Loucy (cell line): ENCODE measurements at regions not wholly inside any gene's neighbourhood (a gene's known extent, or its start where the extent isn't known, plus 50 kb on each side); places are given as distances from the start of the nearest gene placed in this dataset.

Source experiments
- H2AFZ ChIP-seq: fragments of 200-600 bp; sonication (generic); 2 replicates; pipeline ENCODE4 v1.6.0; 2016; ENCODE audit warnings: antibody characterized with exemption, mild to moderate bottlenecking, low read length, moderate library complexity
- H3F3A ChIP-seq: fragments of 200-600 bp; 2 replicates; pipeline ENCODE4 v1.6.0; 2016; ENCODE audit warnings: antibody characterized with exemption, low read depth, mild to moderate bottlenecking
- H3K27me3 ChIP-seq: fragments of 200-600 bp; sonication (generic); 2 replicates; pipeline ENCODE4 v1.6.1; 2014; ENCODE audit warnings: low read length, mild to moderate bottlenecking; ENCODE audit not compliant: insufficient read depth, poor library complexity, severe bottlenecking
- H3K36me3 ChIP-seq: fragments of 200-600 bp; sonication (generic); 2 replicates; pipeline ENCODE4 v1.6.1; 2016; ENCODE audit warnings: low read length; ENCODE audit not compliant: insufficient read depth
- H3K4me1 ChIP-seq: fragments of 200-600 bp; sonication (generic); 2 replicates; pipeline ENCODE4 v1.5.1; 2014; ENCODE audit warnings: low read length, mild to moderate bottlenecking; ENCODE audit not compliant: insufficient read depth, poor library complexity, severe bottlenecking
- H3K4me2 ChIP-seq: fragments of 200-600 bp; sonication (generic); 2 replicates; pipeline ENCODE4 v1.6.0; 2014; ENCODE audit warnings: antibody characterized with exemption, low read length, low read depth, mild to moderate bottlenecking; ENCODE audit not compliant: poor library complexity, severe bottlenecking
- H3K4me3 ChIP-seq: fragments of 200-600 bp; sonication (generic); 2 replicates; pipeline ENCODE4 v1.5.1; 2014; ENCODE audit warnings: low read length, mild to moderate bottlenecking, mixed read lengths; ENCODE audit not compliant: poor library complexity, severe bottlenecking
- H3K79me2 ChIP-seq: fragments of 200-600 bp; sonication (generic); 2 replicates; pipeline ENCODE4 v1.6.1; 2014; ENCODE audit warnings: low read length; ENCODE audit not compliant: insufficient read depth
- H3K9ac ChIP-seq: fragments of 200-600 bp; sonication (generic); 2 replicates; pipeline ENCODE4 v1.6.0; 2014; ENCODE audit warnings: mild to moderate bottlenecking, low read depth, low read length, moderate library complexity; ENCODE audit not compliant: poor library complexity, severe bottlenecking
- H3K9me2 ChIP-seq: fragments of 200-600 bp; sonication (generic); replicated peaks from 2 replicates; pipeline ENCODE4 v1.6.1; 2016; ENCODE audit warnings: low read depth, low read length, mixed read lengths
- H3K9me3 ChIP-seq: fragments of 200-600 bp; sonication (generic); 2 replicates; pipeline ENCODE4 v1.6.1; 2014; ENCODE audit warnings: mild to moderate bottlenecking, antibody characterized with exemption, low read length, low read depth; ENCODE audit not compliant: insufficient read depth
- H4K20me1 ChIP-seq: fragments of 200-600 bp; sonication (generic); 2 replicates; pipeline ENCODE4 v1.6.0; 2014; ENCODE audit warnings: antibody characterized with exemption, low read length, mild to moderate bottlenecking; ENCODE audit not compliant: insufficient read depth, poor library complexity, severe bottlenecking
- EZH2phosphoT487 ChIP-seq: fragments of 200-600 bp; IDR thresholded peaks from 2 replicates; pipeline ENCODE4 v1.6.1; 2018; ENCODE audit warnings: antibody characterized with exemption, mild to moderate bottlenecking, moderate library complexity, borderline replicate concordance
- TF ChIP-seq, protein P1 (sequence below): fragments of 200-600 bp; sonication (generic); conservative IDR thresholded peaks from 2 replicates; pipeline ENCODE4 v1.5.1; 2014; ENCODE audit warnings: mild to moderate bottlenecking, antibody characterized with exemption, low read length

GRCh38 chr5:168136340-168136739, 155.1 kb upstream of the WWC1 start:
- no peak overlapping the region for H3K9ac ChIP-seq
- TF ChIP-seq EZH2phosphoT487 = no peak
- TF ChIP-seq, protein P1, sequence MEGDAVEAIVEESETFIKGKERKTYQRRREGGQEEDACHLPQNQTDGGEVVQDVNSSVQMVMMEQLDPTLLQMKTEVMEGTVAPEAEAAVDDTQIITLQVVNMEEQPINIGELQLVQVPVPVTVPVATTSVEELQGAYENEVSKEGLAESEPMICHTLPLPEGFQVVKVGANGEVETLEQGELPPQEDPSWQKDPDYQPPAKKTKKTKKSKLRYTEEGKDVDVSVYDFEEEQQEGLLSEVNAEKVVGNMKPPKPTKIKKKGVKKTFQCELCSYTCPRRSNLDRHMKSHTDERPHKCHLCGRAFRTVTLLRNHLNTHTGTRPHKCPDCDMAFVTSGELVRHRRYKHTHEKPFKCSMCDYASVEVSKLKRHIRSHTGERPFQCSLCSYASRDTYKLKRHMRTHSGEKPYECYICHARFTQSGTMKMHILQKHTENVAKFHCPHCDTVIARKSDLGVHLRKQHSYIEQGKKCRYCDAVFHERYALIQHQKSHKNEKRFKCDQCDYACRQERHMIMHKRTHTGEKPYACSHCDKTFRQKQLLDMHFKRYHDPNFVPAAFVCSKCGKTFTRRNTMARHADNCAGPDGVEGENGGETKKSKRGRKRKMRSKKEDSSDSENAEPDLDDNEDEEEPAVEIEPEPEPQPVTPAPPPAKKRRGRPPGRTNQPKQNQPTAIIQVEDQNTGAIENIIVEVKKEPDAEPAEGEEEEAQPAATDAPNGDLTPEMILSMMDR = no peak
- H4K20me1 ChIP-seq = no peaks in the 10 kb centered on the region

GRCh38 chr5:168137265-168137664, 154.2 kb upstream of the WWC1 start:
- no peak overlapping the region for H3K4me3 ChIP-seq
- no peak for TF ChIP-seq EZH2phosphoT487
- TF ChIP-seq, protein P1 = no peak
- no peaks in the 10 kb centered on the region for H3K36me3 ChIP-seq
- H2AFZ ChIP-seq = no peak overlapping the region
- H4K20me1 ChIP-seq = no peaks in the 10 kb centered on the region
- H3F3A ChIP-seq = no peaks in the 10 kb centered on the region
- H3K9me3 ChIP-seq = no peaks in the 10 kb centered on the region
- H3K9ac ChIP-seq = no peak overlapping the region
- no peaks in the 10 kb centered on the region for H3K79me2 ChIP-seq
- H3K9me2 ChIP-seq = no peaks in the 10 kb centered on the region
- no peaks in the 10 kb centered on the region for H3K27me3 ChIP-seq
- H3K4me1 ChIP-seq = no peaks in the 10 kb centered on the region
- H3K4me2 ChIP-seq = no peak overlapping the region

More at GRCh38 chr5:168136340-168136739, 155.1 kb upstream of the WWC1 start:
- Histone ChIP-seq H3K79me2 (no peaks in the 10 kb centered on the region), H2AFZ (no peak overlapping the region), H3K9me3 (no peaks in the 10 kb centered on the region), H3F3A (no peaks in the 10 kb centered on the region), H3K4me3 (no peak overlapping the region), H3K36me3 (no peaks in the 10 kb centered on the region), H3K4me2 (no peak overlapping the region), H3K4me1 (no peaks in the 10 kb centered on the region), H3K27me3 (no peaks in the 10 kb centered on the region), H3K9me2 (no peaks in the 10 kb centered on the region)

DNA sequence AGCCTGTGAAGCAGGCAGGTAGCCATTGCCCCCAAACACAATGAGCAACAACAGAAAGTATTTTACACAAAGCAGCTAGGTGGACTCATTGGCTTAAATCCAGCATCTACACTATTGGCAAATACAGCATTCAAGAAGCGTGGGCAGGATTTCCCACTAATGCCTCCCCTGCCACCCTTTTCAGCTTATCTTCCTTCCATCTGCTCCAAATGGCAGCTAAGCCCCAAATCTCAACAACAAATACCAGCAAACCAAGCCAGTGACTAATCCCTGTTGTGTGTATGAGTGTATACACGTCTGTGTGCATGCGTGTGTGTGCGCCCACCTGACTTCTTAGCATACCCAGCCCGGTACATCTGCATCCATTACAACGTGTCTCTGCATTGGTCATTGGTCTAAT, 151.2 kb upstream of the WWC1 start:
- Histone ChIP-seq H3K4me3 (no peak overlapping the region), H3K27me3 (no peaks in the 10 kb centered on the region), H3K9me3 (no peaks in the 10 kb centered on the region), H2AFZ (no peak overlapping the region), H3F3A (no peaks in the 10 kb centered on the region), H3K79me2 (no peaks in the 10 kb centered on the region), H3K9ac (no peak overlapping the region), H3K4me1 (no peaks in the 10 kb centered on the region), H3K4me2 (no peak overlapping the region), H4K20me1 (no peaks in the 10 kb centered on the region), H3K9me2 (no peaks in the 10 kb centered on the region), H3K36me3 (no peaks in the 10 kb centered on the region)
- TF ChIP-seq, protein P1 = no peak
- TF ChIP-seq EZH2phosphoT487 = no peak
